ENCODE measurements at regions not wholly inside any gene's neighbourhood (a gene's known extent, or its start where the extent isn't known, plus 50 kb on each side); places are given as distances from the start of the nearest gene placed in this dataset.
"Not testable (repeated sequence)": the region's sequence is repeated elsewhere in the genome, so short reads cannot be mapped to it uniquely, and the experiment has no call there.

- Mint-ChIP-seq H3K9me3 (ENCODE audit: insufficient read depth) (no peaks in the 10 kb centered on the region), H3K4me3 (no peak overlapping the region), H3K27ac (no peak overlapping the region), H3K27me3 (no peaks in the 10 kb centered on the region), H3K4me1 (no peaks in the 10 kb centered on the region)
- H3K27me3 ChIP-seq (replicated peaks in 1 of 4; ENCODE audit: control extremely low read depth in 1 of 4, control insufficient read depth in 3 of 4, insufficient read depth in 4 of 4, low read length in 3 of 4) = no peaks in the 10 kb centered on the region
- ChIA-PET POLR2A (no interaction called here), CTCF (no interaction called here)
- H4K20me1 ChIP-seq (ENCODE audit: control insufficient read depth, insufficient read depth, low read length, poor library complexity, severe bottlenecking) = no peaks in the 10 kb centered on the region
- H3K36me3 ChIP-seq (replicated peaks in 1 of 2; ENCODE audit: control extremely low read depth in 1 of 2, control insufficient read depth in 1 of 2, extremely low read depth in 1 of 2, insufficient read depth in 2 of 2, low read length in 1 of 2) = no peaks in the 10 kb centered on the region
- ATAC-seq (ENCODE audit: low read depth) (no peak), DNase-seq (no peak)
- no peaks in the 10 kb centered on the region for H3K9me3 ChIP-seq (ENCODE audit: control extremely low read depth in 1 of 3, control insufficient read depth in 2 of 3, insufficient read depth in 1 of 3, low read length in 2 of 3)
- H3K79me2 ChIP-seq (ENCODE audit: control insufficient read depth, insufficient read depth, low read length) = no peaks in the 10 kb centered on the region
- no peak overlapping the region for H2AFZ ChIP-seq (ENCODE audit: insufficient read depth, low read depth, low read length, poor library complexity, severe bottlenecking)
- H3K4me2 ChIP-seq (replicated peaks; ENCODE audit: low read depth, low read length, poor library complexity, severe bottlenecking) = no peak overlapping the region
- intact Hi-C loops (cut with micrococcal nuclease) = no loop called here
- no peaks in the 10 kb centered on the region for H3K4me1 ChIP-seq (ENCODE audit: control insufficient read depth in 2 of 2, insufficient read depth in 2 of 2, low read length in 2 of 2)
- TF ChIP-seq EZH2 (IDR thresholded peaks at IDR 0.05; ENCODE audit: borderline replicate concordance, insufficient read depth, low read depth, low read length, poor library complexity, severe bottlenecking) (no peak), CTCF (IDR thresholded peaks at IDR 0.05) (no peak)
- no peak overlapping the region for H3K27ac ChIP-seq (ENCODE audit: low read length in 2 of 2)
- H3K4me3 ChIP-seq (ENCODE audit: control extremely low read depth in 1 of 5, extremely low read depth in 1 of 5, insufficient read depth in 1 of 5, low read depth in 2 of 5, low read length in 4 of 5) = no peak overlapping the region
- no peak overlapping the region for H3K9ac ChIP-seq (ENCODE audit: low read length)
Measured at GRCh38 chr20:4318891-4319290, 69.8 kb upstream of the ADRA1D start.

DNA sequence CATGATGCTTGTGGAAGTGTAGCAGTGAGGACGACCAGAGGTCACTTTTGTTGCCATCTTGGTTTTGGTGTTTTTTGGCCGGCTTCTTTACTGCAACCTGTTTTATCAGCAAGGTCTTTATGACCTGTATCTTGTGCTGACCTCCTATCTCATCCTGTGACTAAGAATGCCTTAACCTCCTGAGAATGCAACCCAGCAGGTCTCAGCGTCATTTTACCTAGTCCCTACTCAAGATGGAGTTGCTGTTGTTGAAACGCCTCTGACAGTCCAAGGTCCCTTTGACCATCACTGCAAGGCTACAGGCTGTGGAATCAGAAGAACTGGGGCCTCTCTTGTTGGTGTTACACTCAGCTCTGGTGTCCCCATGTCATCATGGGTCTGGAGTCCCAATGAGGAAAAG, 61.5 kb upstream of the ADRA1D start:
- H3K4me3 Mint-ChIP-seq; H4K20me1 ChIP-seq (ENCODE audit: control insufficient read depth, insufficient read depth, low read length, poor library complexity, severe bottlenecking); H3K4me3 ChIP-seq (ENCODE audit: control extremely low read depth in 1 of 5, extremely low read depth in 1 of 5, insufficient read depth in 1 of 5, low read depth in 2 of 5, low read length in 4 of 5); H3K36me3 ChIP-seq (replicated peaks in 1 of 2; ENCODE audit: control extremely low read depth in 1 of 2, control insufficient read depth in 1 of 2, extremely low read depth in 1 of 2, insufficient read depth in 2 of 2, low read length in 1 of 2); ATAC-seq (ENCODE audit: low read depth); H2AFZ ChIP-seq (ENCODE audit: insufficient read depth, low read depth, low read length, poor library complexity, severe bottlenecking); H3K27me3 Mint-ChIP-seq; H3K27ac ChIP-seq (ENCODE audit: low read length in 2 of 2); H3K9ac ChIP-seq (ENCODE audit: low read length); H3K4me2 ChIP-seq (replicated peaks; ENCODE audit: low read depth, low read length, poor library complexity, severe bottlenecking); CTCF ChIA-PET; H3K79me2 ChIP-seq (ENCODE audit: control insufficient read depth, insufficient read depth, low read length); POLR2A ChIA-PET; DNase-seq; H3K4me1 ChIP-seq (ENCODE audit: control insufficient read depth in 2 of 2, insufficient read depth in 2 of 2, low read length in 2 of 2); H3K9me3 ChIP-seq (ENCODE audit: control extremely low read depth in 1 of 3, control insufficient read depth in 2 of 3, insufficient read depth in 1 of 3, low read length in 2 of 3); H3K27me3 ChIP-seq (replicated peaks in 1 of 4; ENCODE audit: control extremely low read depth in 1 of 4, control insufficient read depth in 3 of 4, insufficient read depth in 4 of 4, low read length in 3 of 4); H3K4me1 Mint-ChIP-seq; H3K27ac Mint-ChIP-seq; intact Hi-C loops (cut with micrococcal nuclease): not testable (repeated sequence)
- H3K9me3 Mint-ChIP-seq (ENCODE audit: insufficient read depth) = peaks cover 11% of the 10 kb centered on the region
- 86% methylated on average over 4 of the region's 4 CpGs for WGBS (ENCODE audit: insufficient coverage)

Measured in B cell (primary cell).